ENCODE measurements at regions not wholly inside any gene's neighbourhood (a gene's known extent, or its start where the extent isn't known, plus 50 kb on each side); places are given as distances from the start of the nearest gene placed in this dataset.

GRCh38 chr13:53885997-53886396, 857.4 kb downstream of the OLFM4 start:
- DNase-seq (ENCODE audit: low spot score) = no peak
- CTCF ChIA-PET = interaction anchor here (0.6 to 0.7 kb wide), 2 partner anchors 8 to 685 kb away, joined by 3 read pairs; no protein-coding TSS in a partner anchor
- POLR2A ChIA-PET (ENCODE audit: low non-redundant PET) = no interaction called here
- no peak overlapping the region for H3K27ac ChIP-seq
- TF ChIP-seq, protein P1, sequence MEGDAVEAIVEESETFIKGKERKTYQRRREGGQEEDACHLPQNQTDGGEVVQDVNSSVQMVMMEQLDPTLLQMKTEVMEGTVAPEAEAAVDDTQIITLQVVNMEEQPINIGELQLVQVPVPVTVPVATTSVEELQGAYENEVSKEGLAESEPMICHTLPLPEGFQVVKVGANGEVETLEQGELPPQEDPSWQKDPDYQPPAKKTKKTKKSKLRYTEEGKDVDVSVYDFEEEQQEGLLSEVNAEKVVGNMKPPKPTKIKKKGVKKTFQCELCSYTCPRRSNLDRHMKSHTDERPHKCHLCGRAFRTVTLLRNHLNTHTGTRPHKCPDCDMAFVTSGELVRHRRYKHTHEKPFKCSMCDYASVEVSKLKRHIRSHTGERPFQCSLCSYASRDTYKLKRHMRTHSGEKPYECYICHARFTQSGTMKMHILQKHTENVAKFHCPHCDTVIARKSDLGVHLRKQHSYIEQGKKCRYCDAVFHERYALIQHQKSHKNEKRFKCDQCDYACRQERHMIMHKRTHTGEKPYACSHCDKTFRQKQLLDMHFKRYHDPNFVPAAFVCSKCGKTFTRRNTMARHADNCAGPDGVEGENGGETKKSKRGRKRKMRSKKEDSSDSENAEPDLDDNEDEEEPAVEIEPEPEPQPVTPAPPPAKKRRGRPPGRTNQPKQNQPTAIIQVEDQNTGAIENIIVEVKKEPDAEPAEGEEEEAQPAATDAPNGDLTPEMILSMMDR (conservative IDR thresholded peaks at IDR 0.05; ENCODE audit: low read depth) = no peak

DNA sequence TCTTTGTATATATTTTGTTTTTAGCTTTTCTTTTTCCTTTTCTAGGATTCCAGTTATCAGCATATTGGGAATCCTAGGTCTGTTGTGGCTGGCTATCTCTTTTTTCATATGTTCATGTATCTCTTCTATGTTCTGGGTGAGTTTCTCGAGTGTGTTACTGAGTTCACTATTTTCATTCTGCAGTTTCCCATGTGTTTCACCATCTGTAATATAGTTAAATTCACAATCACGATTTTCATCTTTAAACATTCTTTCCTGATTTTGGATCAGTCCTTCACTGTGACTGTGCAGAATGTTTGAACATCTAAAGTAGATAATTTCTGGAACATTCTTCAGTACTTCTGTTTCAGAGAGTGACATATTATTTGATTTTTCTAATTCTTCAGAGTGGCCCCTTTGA, 862.1 kb downstream of the OLFM4 start:
- POLR2A ChIA-PET (ENCODE audit: low non-redundant PET) = no interaction called here
- TF ChIP-seq, protein P1 (conservative IDR thresholded peaks at IDR 0.05; ENCODE audit: low read depth) = no peak
- DNase-seq (ENCODE audit: low spot score) = no peak
- CTCF ChIA-PET = no interaction called here
- H3K27ac ChIP-seq = no peak overlapping the region

- DNase-seq (ENCODE audit: low spot score) = no peak
- H3K27ac ChIP-seq = no peak overlapping the region
- ChIA-PET CTCF (no interaction called here), POLR2A (ENCODE audit: low non-redundant PET) (no interaction called here)
- TF ChIP-seq, protein P1 (conservative IDR thresholded peaks at IDR 0.05; ENCODE audit: low read depth) = no peak
Observed at GRCh38 chr13:53901593-53901992, 873.0 kb downstream of the OLFM4 start.

DNA sequence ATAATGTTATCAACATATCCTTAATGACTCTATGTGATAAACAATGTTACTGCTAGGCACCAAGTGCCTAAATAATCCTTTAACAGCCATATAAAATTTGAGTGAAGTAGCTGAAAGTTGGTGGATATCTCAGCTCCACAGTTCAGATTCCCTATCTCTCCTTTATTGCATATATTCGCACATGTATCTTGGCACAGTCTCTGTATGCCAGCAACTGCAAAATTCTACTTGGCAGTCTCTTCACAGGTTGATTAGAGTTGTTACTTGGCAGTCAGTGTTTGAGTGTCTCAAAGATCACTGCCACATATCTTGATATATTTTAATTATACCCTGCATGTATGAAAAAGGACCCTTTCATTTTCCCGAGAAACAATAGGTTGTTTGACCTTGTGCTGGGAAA, 879.3 kb downstream of the OLFM4 start:
- TF ChIP-seq, protein P1 (conservative IDR thresholded peaks at IDR 0.05; ENCODE audit: low read depth) = no peak
- DNase-seq (ENCODE audit: low spot score) = no peak
- H3K27ac ChIP-seq = no peak overlapping the region
- ChIA-PET CTCF (interaction anchor here (0.7 kb wide), 1 partner anchor 13 kb away, joined by 3 read pairs; no protein-coding TSS in a partner anchor), POLR2A (ENCODE audit: low non-redundant PET) (no interaction called here)

DNA sequence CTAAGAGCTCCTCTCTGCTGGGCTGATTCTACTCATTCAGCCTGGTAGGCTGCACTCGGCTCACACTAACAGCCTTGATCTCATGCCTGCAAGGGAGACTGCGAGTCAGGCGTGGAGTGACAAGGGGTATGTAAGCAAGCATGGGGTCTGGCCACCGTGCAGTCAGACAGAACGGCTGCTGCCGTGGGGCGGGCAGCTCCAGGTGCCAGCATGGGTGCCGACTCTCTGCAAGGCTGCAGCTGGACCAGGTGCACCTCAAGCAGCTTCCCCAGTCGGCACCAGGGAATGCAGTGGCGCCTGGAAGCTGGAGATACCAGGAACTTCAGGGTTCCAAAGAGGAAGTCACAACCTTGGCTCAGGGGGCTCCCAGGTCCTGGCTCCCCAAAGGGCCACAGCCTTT, 892.3 kb downstream of the OLFM4 start:
- TF ChIP-seq, protein P1 (conservative IDR thresholded peaks at IDR 0.05; ENCODE audit: low read depth) = no peak
- CTCF ChIA-PET = interaction anchor here (0.6 kb wide), 1 partner anchor 13 kb away, joined by 3 read pairs; no protein-coding TSS in a partner anchor

DNA sequence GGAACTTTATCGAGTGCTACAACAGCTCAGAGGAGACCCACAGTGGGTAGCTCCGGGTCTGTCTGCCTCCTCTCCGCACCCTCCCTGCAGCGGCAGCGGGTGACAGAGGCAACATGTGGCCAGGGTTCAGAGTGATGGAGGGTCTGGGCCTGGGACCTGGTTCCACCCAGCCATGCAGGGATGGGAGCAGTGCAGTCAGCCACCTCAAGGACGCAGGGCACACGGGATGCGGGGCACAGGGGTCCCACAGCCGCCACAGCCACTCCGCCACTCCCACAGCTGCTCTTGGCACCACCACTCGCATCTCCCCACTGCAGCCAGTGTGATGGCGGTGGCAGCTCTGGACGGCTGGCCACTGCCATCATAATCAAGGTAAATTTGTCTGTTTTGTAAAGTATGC, 892.9 kb downstream of the OLFM4 start:
- POLR2A ChIA-PET (ENCODE audit: low non-redundant PET) = no interaction called here
- H3K27ac ChIP-seq = no peak overlapping the region
- DNase-seq (ENCODE audit: low spot score) = no peak
- CTCF ChIA-PET = interaction anchor here (0.6 kb wide), 1 partner anchor 14 kb away, joined by 3 read pairs; no protein-coding TSS in a partner anchor
- TF ChIP-seq, protein P1 (conservative IDR thresholded peaks at IDR 0.05; ENCODE audit: low read depth) = no peak

More for the DNA sequence above, 892.3 kb downstream of the OLFM4 start:
- POLR2A ChIA-PET (ENCODE audit: low non-redundant PET) = no interaction called here
- no peak overlapping the region for H3K27ac ChIP-seq
- DNase-seq (ENCODE audit: low spot score) = no peak
